ENCODE measurements at regions not wholly inside any gene's neighbourhood (a gene's known extent, or its start where the extent isn't known, plus 50 kb on each side); places are given as distances from the start of the nearest gene placed in this dataset.

DNA sequence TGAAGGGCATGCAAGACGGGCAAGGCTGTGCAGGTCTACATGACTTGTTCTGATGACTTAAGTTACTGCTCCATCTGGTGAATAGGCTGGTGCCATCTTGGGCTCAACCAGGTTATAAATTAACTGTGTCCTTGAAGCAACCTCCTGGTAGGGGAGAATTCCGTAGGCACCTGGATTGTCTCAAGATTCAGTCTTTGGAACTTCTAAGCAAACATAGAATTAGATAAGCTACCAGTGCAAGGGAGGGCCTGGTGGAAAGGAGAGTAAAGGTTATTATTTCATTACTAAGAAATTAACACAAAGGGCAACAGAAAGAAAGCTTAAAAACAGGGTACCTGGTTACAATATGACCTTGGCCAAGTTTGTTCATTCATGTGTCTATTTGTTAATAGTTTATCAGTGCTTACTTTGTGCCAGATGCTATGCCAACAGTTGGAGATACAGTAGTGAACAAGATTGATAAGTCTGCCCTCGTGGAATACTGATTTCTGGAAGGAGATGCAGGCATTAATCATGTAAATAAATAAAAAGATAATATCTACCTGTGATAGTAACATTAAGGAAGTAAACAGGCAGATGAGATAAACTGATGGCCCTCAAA lies 107.0 kb upstream of the PALS2 start:
- CTCF ChIA-PET = interaction anchor here (1.3 to 1.4 kb wide), 2 partner anchors 10 to 109 kb away, joined by 3 read pairs; no protein-coding TSS in a partner anchor
- no peak for DNase-seq
- Histone ChIP-seq H3K79me2 (ENCODE audit: insufficient read depth) (no peaks in the 10 kb centered on the region), H3K9ac (no peak overlapping the region), H3K36me3 (replicated peaks in 1 of 2; ENCODE audit: control insufficient read depth in 1 of 2, insufficient read depth in 2 of 2, low read length in 1 of 2) (no peaks in the 10 kb centered on the region), H3K9me2 (no peaks in the 10 kb centered on the region), H3F3A (replicated peaks; ENCODE audit: insufficient read depth) (no peaks in the 10 kb centered on the region), H3K4me2 (no peak overlapping the region), H4K20me1 (ENCODE audit: insufficient read depth) (no peaks in the 10 kb centered on the region), H3K4me1 (ENCODE audit: control insufficient read depth in 1 of 2, insufficient read depth in 2 of 2, low read depth in 1 of 2, low read length in 1 of 2) (peaks cover 0 to 6% of the 10 kb centered on the region in 2 experiments; a peak in 2 of 4 replicates), H3K4me3 (ENCODE audit: low read depth in 2 of 2, low read length in 1 of 2) (no peak overlapping the region), H3K9me3 (no peaks in the 10 kb centered on the region), H2AFZ (ENCODE audit: low read depth) (no peak overlapping the region), H3K27ac (ENCODE audit: low read depth in 2 of 2, low read length in 1 of 2) (no peak overlapping the region), H3K27me3 (ENCODE audit: insufficient read depth) (peaks cover 14% of the 10 kb centered on the region; the same call in 1 of the 2 replicates)
- POLR2A ChIA-PET = no interaction called here
- 42% methylated on average over 3 of the region's 3 CpGs for WGBS (ENCODE audit: low lambda C conversion rate)
- TF ChIP-seq TAF1 (IDR thresholded peaks at IDR 0.05; ENCODE audit: borderline replicate concordance, low read depth, low read length) (no peak), RFX5 (IDR thresholded peaks at IDR 0.05; ENCODE audit: low read length) (no peak), ELF1 (IDR thresholded peaks at IDR 0.05) (no peak), EZH2phosphoT487 (IDR thresholded peaks at IDR 0.05; ENCODE audit: borderline replicate concordance, low read depth) (no peak), FOXM1 (IDR thresholded peaks at IDR 0.05; ENCODE audit: low read depth) (no peak), USF2 (IDR thresholded peaks at IDR 0.05; ENCODE audit: borderline replicate concordance, low read depth, low read length) (no peak)
- TF ChIP-seq, protein P1, sequence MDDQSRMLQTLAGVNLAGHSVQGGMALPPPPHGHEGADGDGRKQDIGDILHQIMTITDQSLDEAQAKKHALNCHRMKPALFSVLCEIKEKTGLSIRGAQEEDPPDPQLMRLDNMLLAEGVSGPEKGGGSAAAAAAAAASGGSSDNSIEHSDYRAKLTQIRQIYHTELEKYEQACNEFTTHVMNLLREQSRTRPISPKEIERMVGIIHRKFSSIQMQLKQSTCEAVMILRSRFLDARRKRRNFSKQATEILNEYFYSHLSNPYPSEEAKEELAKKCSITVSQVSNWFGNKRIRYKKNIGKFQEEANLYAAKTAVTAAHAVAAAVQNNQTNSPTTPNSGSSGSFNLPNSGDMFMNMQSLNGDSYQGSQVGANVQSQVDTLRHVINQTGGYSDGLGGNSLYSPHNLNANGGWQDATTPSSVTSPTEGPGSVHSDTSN (IDR thresholded peaks at IDR 0.05) = no peak
- TF ChIP-seq, protein P2, sequence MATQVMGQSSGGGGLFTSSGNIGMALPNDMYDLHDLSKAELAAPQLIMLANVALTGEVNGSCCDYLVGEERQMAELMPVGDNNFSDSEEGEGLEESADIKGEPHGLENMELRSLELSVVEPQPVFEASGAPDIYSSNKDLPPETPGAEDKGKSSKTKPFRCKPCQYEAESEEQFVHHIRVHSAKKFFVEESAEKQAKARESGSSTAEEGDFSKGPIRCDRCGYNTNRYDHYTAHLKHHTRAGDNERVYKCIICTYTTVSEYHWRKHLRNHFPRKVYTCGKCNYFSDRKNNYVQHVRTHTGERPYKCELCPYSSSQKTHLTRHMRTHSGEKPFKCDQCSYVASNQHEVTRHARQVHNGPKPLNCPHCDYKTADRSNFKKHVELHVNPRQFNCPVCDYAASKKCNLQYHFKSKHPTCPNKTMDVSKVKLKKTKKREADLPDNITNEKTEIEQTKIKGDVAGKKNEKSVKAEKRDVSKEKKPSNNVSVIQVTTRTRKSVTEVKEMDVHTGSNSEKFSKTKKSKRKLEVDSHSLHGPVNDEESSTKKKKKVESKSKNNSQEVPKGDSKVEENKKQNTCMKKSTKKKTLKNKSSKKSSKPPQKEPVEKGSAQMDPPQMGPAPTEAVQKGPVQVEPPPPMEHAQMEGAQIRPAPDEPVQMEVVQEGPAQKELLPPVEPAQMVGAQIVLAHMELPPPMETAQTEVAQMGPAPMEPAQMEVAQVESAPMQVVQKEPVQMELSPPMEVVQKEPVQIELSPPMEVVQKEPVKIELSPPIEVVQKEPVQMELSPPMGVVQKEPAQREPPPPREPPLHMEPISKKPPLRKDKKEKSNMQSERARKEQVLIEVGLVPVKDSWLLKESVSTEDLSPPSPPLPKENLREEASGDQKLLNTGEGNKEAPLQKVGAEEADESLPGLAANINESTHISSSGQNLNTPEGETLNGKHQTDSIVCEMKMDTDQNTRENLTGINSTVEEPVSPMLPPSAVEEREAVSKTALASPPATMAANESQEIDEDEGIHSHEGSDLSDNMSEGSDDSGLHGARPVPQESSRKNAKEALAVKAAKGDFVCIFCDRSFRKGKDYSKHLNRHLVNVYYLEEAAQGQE (IDR thresholded peaks at IDR 0.05; ENCODE audit: low read depth, low read length) = no peak

- Histone ChIP-seq H2AFZ (ENCODE audit: low read depth) (no peak overlapping the region), H3F3A (replicated peaks; ENCODE audit: insufficient read depth) (no peaks in the 10 kb centered on the region), H3K4me1 (ENCODE audit: control insufficient read depth in 1 of 2, insufficient read depth in 2 of 2, low read depth in 1 of 2, low read length in 1 of 2) (no peaks in the 10 kb centered on the region), H3K9me2 (no peaks in the 10 kb centered on the region), H3K36me3 (replicated peaks in 1 of 2; ENCODE audit: control insufficient read depth in 1 of 2, insufficient read depth in 2 of 2, low read length in 1 of 2) (no peaks in the 10 kb centered on the region), H4K20me1 (ENCODE audit: insufficient read depth) (no peaks in the 10 kb centered on the region), H3K4me3 (ENCODE audit: low read depth in 2 of 2, low read length in 1 of 2) (no peak overlapping the region), H3K27me3 (ENCODE audit: insufficient read depth) (no peaks in the 10 kb centered on the region; the same call in 1 of the 2 replicates), H3K4me2 (no peak overlapping the region), H3K9me3 (no peaks in the 10 kb centered on the region), H3K9ac (no peak overlapping the region), H3K27ac (ENCODE audit: low read depth in 2 of 2, low read length in 1 of 2) (no peak overlapping the region), H3K79me2 (ENCODE audit: insufficient read depth) (no peaks in the 10 kb centered on the region)
- TF ChIP-seq MEF2A (IDR thresholded peaks at IDR 0.05; ENCODE audit: borderline replicate concordance, low read depth) (no peak), FOSL2 (IDR thresholded peaks at IDR 0.05; ENCODE audit: borderline replicate concordance, low read depth) (no peak), RXRA (IDR thresholded peaks at IDR 0.05; ENCODE audit: borderline replicate concordance, low read depth) (no peak), FOXM1 (IDR thresholded peaks at IDR 0.05; ENCODE audit: low read depth) (no peak), TEAD4 (IDR thresholded peaks at IDR 0.05; ENCODE audit: borderline replicate concordance, insufficient read depth) (no peak), ELF1 (IDR thresholded peaks at IDR 0.05) (no peak), RCOR1 (IDR thresholded peaks at IDR 0.05; ENCODE audit: low read length) (no peak), RAD21 (IDR thresholded peaks at IDR 0.05; ENCODE audit: low read length) (no peak), GABPA (IDR thresholded peaks at IDR 0.05; ENCODE audit: low read depth) (no peak)
- TF ChIP-seq, protein P2 (IDR thresholded peaks at IDR 0.05; ENCODE audit: low read depth, low read length) = no peak
- ChIA-PET CTCF (interaction anchor here (0.8 kb wide), 1 partner anchor 436 kb away, joined by 3 read pairs; no protein-coding TSS in a partner anchor), POLR2A (no interaction called here)
- DNase-seq = no peak
- 59% methylated on average over 2 of the region's 2 CpGs for WGBS (ENCODE audit: low lambda C conversion rate)
These were observed 104.1 kb upstream of the PALS2 start for GRCh38 chr7:24469118-24469517.

All from SK-N-SH (cell line).